ENCODE measurements at regions not wholly inside any gene's neighbourhood (a gene's known extent, or its start where the extent isn't known, plus 50 kb on each side); places are given as distances from the start of the nearest gene placed in this dataset.

DNA sequence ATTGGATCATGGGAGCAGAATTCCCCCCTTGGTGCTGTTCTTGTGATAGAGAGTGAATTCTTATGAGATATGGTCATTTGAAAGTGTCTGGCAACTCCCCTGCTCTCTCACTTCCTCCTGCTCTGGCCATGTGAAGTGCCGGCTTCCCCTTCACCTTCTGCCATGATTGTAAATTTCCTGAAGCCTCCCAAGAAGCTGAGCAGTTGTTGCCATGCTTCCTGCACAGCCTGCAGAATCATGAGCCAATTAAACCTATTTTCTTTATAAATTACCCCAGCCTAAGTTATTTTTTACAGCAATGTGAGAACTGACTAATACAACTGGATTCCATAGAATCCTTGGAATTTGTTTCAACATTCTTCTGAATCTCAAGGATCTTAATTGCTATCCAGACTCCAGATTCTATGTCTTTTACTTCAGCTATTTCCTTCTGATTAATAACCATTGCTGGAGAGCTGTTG lies 328.1 kb downstream of the SLITRK5 start:
- 15 to 22% (median 19%) methylated on average over 1 of the region's 1 CpG for WGBS, 3 donors
- H3K4me3 ChIP-seq: no peak overlapping the region
- H3K9me3 ChIP-seq: no peaks in the 10 kb centered on the region
- H3K4me1 ChIP-seq (ENCODE audit: insufficient read depth): no peaks in the 10 kb centered on the region
- H3K27me3 ChIP-seq: no peaks in the 10 kb centered on the region
- no peaks in the 10 kb centered on the region for H3K36me3 ChIP-seq
- TF ChIP-seq EP300 (IDR thresholded peaks at IDR 0.05) (no peak), POLR2A (IDR thresholded peaks at IDR 0.05) (no peak)
- TF ChIP-seq, protein P1, sequence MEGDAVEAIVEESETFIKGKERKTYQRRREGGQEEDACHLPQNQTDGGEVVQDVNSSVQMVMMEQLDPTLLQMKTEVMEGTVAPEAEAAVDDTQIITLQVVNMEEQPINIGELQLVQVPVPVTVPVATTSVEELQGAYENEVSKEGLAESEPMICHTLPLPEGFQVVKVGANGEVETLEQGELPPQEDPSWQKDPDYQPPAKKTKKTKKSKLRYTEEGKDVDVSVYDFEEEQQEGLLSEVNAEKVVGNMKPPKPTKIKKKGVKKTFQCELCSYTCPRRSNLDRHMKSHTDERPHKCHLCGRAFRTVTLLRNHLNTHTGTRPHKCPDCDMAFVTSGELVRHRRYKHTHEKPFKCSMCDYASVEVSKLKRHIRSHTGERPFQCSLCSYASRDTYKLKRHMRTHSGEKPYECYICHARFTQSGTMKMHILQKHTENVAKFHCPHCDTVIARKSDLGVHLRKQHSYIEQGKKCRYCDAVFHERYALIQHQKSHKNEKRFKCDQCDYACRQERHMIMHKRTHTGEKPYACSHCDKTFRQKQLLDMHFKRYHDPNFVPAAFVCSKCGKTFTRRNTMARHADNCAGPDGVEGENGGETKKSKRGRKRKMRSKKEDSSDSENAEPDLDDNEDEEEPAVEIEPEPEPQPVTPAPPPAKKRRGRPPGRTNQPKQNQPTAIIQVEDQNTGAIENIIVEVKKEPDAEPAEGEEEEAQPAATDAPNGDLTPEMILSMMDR (IDR thresholded peaks at IDR 0.05): no peak
- no peak overlapping the region for H3K27ac ChIP-seq
- intact Hi-C loops (cut with DNase I): no loop called here
- DNase-seq: no peak

DNA sequence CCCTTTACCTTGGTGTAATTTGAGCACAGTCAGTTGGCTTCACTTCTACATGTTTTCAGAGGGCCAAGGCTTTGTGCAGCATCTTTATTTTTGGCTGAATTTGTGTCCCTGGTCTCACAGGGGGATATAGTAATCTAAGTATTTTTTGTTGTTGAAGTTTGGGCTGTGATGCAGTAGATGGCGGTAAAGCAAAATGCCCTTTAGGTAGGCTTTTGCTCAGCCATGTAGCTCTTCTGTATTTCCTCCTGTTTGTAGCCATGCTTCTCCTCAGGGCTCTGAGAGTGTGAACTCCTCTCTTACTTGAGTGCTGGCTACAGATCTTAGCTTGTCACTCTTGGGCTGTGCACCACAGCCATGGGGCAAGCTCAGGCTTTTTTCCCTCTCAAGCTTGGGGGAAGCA lies 328.6 kb downstream of the SLITRK5 start:
- Histone ChIP-seq H3K36me3 (no peaks in the 10 kb centered on the region), H3K4me1 (ENCODE audit: insufficient read depth) (no peaks in the 10 kb centered on the region), H3K27me3 (no peaks in the 10 kb centered on the region), H3K4me3 (no peak overlapping the region), H3K9me3 (no peaks in the 10 kb centered on the region), H3K27ac (no peak overlapping the region)
- DNase-seq: no peak
- 95 to 100% (median 97%) methylated on average over 1 of the region's 1 CpG for WGBS, 3 donors
- TF ChIP-seq POLR2A (IDR thresholded peaks at IDR 0.05): no peak
- TF ChIP-seq, protein P1 (IDR thresholded peaks at IDR 0.05): no peak
- TF ChIP-seq EP300 (IDR thresholded peaks at IDR 0.05): no peak
- intact Hi-C loops (cut with DNase I): no loop called here

DNA sequence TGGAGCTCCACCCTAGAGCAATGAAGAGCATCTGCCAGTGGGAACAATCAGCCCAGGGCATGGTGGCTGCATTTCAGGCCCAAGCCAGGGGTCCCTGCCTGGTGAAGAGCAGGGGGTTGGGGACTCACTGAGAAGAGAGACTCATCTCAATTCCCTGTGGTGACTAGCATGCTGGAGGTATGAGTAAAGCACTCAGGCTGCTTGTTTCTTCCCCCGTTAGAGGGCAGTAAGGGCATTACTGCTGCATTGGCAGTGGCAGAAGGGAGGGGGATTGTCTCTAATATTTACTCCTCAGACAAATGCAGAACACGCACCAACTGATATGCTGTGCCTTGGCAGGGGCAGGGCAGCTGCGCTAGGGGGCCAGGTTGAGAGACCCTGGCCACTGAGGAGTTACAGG lies 329.1 kb downstream of the SLITRK5 start:
- H3K27ac ChIP-seq: no peak overlapping the region
- TF ChIP-seq POLR2A (IDR thresholded peaks at IDR 0.05) (no peak), EP300 (IDR thresholded peaks at IDR 0.05) (no peak)
- TF ChIP-seq, protein P1 (IDR thresholded peaks at IDR 0.05): no peak
- WGBS, 3 donors: 85 to 95% (median 85%) methylated on average over 3 of the region's 3 CpGs
- DNase-seq: no peak
- no peaks in the 10 kb centered on the region for H3K9me3 ChIP-seq
- H3K27me3 ChIP-seq: no peaks in the 10 kb centered on the region
- H3K4me3 ChIP-seq: no peak overlapping the region
- intact Hi-C loops (cut with DNase I): no loop called here
- no peaks in the 10 kb centered on the region for H3K36me3 ChIP-seq
- H3K4me1 ChIP-seq (ENCODE audit: insufficient read depth): no peaks in the 10 kb centered on the region

DNA sequence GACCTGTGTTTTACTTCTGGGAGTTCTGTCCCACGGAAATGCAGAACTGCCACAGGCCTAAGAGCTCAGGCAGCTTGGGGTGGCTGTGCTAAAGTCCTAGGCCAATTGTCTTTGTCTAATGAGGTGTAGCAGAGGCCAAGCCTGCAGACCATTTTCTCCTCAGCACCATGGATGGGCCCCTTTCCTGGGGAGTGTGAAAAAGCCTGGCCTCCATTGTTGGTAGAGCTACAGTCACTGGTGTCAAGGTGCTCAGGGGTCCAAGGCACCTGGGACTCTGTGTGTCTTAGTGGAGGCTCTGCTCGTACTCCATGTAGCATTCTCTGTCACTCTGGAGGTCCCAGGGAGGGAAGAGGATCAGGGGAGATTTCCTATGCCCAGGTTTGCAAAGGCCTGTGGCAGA lies 329.6 kb downstream of the SLITRK5 start:
- Histone ChIP-seq H3K9me3 (no peaks in the 10 kb centered on the region), H3K36me3 (no peaks in the 10 kb centered on the region), H3K27me3 (no peaks in the 10 kb centered on the region), H3K4me3 (no peak overlapping the region), H3K27ac (no peak overlapping the region), H3K4me1 (ENCODE audit: insufficient read depth) (no peaks in the 10 kb centered on the region)
- no peak for DNase-seq
- 54 to 91% (median 63%) methylated on average over 2 of the region's 2 CpGs for WGBS, 3 donors
- no peak for TF ChIP-seq EP300 (IDR thresholded peaks at IDR 0.05)
- no peak for TF ChIP-seq POLR2A (IDR thresholded peaks at IDR 0.05)
- TF ChIP-seq, protein P1 (IDR thresholded peaks at IDR 0.05): no peak
- intact Hi-C loops (cut with DNase I): no loop called here

Measured in ovary (tissue), 7 donors.